ENCODE measurements at regions not wholly inside any gene's neighbourhood (a gene's known extent, or its start where the extent isn't known, plus 50 kb on each side); places are given as distances from the start of the nearest gene placed in this dataset.
"Not testable (repeated sequence)": the region's sequence is repeated elsewhere in the genome, so short reads cannot be mapped to it uniquely, and the experiment has no call there.

GRCh38 chr21:6507632-6508031 is 4013.8 kb upstream of the TPTE start:
- H3K9me3 ChIP-seq (ENCODE audit: control insufficient read depth in 3 of 3, low read length in 3 of 3); H3K4me1 ChIP-seq (ENCODE audit: control insufficient read depth in 3 of 3, insufficient read depth in 3 of 3, low read length in 3 of 3); H3K9ac ChIP-seq (ENCODE audit: low read depth in 1 of 3, low read length in 3 of 3); H3K27me3 ChIP-seq (ENCODE audit: control insufficient read depth in 3 of 3, insufficient read depth in 3 of 3, low read length in 3 of 3); H3K27ac ChIP-seq (ENCODE audit: low read depth, low read length); H3K36me3 ChIP-seq (ENCODE audit: control insufficient read depth in 3 of 3, insufficient read depth in 3 of 3, low read length in 3 of 3); H3K4me3 ChIP-seq (ENCODE audit: low read length in 3 of 3): not testable (repeated sequence)

- H3K4me1 ChIP-seq (ENCODE audit: control insufficient read depth in 3 of 3, insufficient read depth in 3 of 3, low read length in 3 of 3); H3K36me3 ChIP-seq (ENCODE audit: control insufficient read depth in 3 of 3, insufficient read depth in 3 of 3, low read length in 3 of 3); H3K4me3 ChIP-seq (ENCODE audit: low read length in 3 of 3); H3K9ac ChIP-seq (ENCODE audit: low read depth in 1 of 3, low read length in 3 of 3); H3K27ac ChIP-seq (ENCODE audit: low read depth, low read length); H3K9me3 ChIP-seq (ENCODE audit: control insufficient read depth in 3 of 3, low read length in 3 of 3); H3K27me3 ChIP-seq (ENCODE audit: control insufficient read depth in 3 of 3, insufficient read depth in 3 of 3, low read length in 3 of 3): not testable (repeated sequence)
Observed at GRCh38 chr21:6521777-6522176, 3999.6 kb upstream of the TPTE start.

DNA sequence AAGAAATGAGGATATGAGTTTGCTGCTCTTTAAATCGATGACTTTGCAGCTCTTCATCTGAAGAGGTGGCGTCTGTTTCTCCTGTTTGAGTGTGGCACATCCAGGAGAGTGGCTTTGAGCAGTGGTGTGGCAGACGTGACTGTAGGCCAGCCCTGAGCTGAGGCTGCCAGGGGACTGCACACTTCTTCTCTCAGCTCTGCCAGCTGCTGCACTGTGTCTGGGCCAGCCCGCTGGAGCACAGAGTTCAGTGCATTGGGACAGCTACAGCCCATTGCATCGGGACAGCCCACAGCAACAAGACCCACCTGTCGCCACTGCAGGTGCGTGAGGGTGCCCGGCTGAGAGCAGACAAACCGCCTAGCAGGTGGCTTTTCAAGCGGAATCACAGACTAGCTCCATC is 3995.2 kb upstream of the TPTE start:
- H3K9ac ChIP-seq (ENCODE audit: low read depth in 1 of 3, low read length in 3 of 3); H3K4me1 ChIP-seq (ENCODE audit: control insufficient read depth in 3 of 3, insufficient read depth in 3 of 3, low read length in 3 of 3); H3K4me3 ChIP-seq (ENCODE audit: low read length in 3 of 3); H3K27ac ChIP-seq (ENCODE audit: low read depth, low read length); H3K9me3 ChIP-seq (ENCODE audit: control insufficient read depth in 3 of 3, low read length in 3 of 3); H3K36me3 ChIP-seq (ENCODE audit: control insufficient read depth in 3 of 3, insufficient read depth in 3 of 3, low read length in 3 of 3); H3K27me3 ChIP-seq (ENCODE audit: control insufficient read depth in 3 of 3, insufficient read depth in 3 of 3, low read length in 3 of 3): not testable (repeated sequence)

- H3K9me3 ChIP-seq (ENCODE audit: control insufficient read depth in 3 of 3, low read length in 3 of 3); H3K27ac ChIP-seq (ENCODE audit: low read depth, low read length); H3K4me3 ChIP-seq (ENCODE audit: low read length in 3 of 3); H3K27me3 ChIP-seq (ENCODE audit: control insufficient read depth in 3 of 3, insufficient read depth in 3 of 3, low read length in 3 of 3); H3K36me3 ChIP-seq (ENCODE audit: control insufficient read depth in 3 of 3, insufficient read depth in 3 of 3, low read length in 3 of 3); H3K4me1 ChIP-seq (ENCODE audit: control insufficient read depth in 3 of 3, insufficient read depth in 3 of 3, low read length in 3 of 3); H3K9ac ChIP-seq (ENCODE audit: low read depth in 1 of 3, low read length in 3 of 3): not testable (repeated sequence)
Observed at GRCh38 chr21:6530655-6531054, 3990.7 kb upstream of the TPTE start.

DNA sequence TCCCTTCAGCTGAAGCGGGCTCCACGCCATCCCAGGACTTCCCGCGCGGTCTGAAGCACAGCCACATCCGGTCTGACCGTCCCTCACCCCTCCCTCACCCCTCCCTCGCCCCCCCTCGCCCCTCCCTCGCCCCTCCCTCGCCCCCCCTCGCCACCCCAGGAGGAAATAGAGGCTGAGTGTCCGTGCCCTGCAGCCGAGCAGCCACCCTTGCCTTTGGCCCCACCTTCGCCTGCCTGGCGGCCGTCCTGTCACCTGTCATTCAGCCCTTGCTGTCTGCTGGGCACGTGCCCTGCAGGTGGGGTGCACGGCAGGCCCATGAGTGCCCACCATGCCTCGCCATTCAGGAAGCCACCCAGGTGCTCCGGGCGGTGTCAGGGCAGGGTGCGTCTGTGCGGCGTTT is 3988.1 kb upstream of the TPTE start:
- not testable (repeated sequence) for H3K27me3 ChIP-seq (ENCODE audit: control insufficient read depth in 3 of 3, insufficient read depth in 3 of 3, low read length in 3 of 3); H3K9ac ChIP-seq (ENCODE audit: low read depth in 1 of 3, low read length in 3 of 3); H3K4me1 ChIP-seq (ENCODE audit: control insufficient read depth in 3 of 3, insufficient read depth in 3 of 3, low read length in 3 of 3)

DNA sequence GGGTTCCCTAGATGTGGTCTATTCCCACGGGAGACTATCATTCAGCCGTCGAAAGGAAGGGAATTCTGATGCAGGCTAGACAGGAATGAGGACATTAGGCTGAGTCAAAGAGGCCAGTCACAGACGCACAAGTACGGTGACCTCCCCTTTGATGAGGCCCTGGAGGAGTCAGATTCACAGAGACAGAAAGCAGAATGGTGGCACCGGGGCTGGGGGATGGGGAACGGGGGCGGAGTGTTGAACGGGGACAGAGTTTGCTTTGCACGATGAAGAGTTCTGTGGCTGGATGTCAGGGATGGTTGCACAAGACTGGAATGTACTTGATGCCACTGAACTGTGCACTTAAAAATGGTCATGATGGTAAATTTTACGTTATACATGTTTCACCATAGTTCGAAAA is 3983.1 kb upstream of the TPTE start:
- not testable (repeated sequence) for H3K36me3 ChIP-seq (ENCODE audit: control insufficient read depth in 3 of 3, insufficient read depth in 3 of 3, low read length in 3 of 3); H3K9ac ChIP-seq (ENCODE audit: low read depth in 1 of 3, low read length in 3 of 3); H3K4me1 ChIP-seq (ENCODE audit: control insufficient read depth in 3 of 3, insufficient read depth in 3 of 3, low read length in 3 of 3); H3K27ac ChIP-seq (ENCODE audit: low read depth, low read length); H3K27me3 ChIP-seq (ENCODE audit: control insufficient read depth in 3 of 3, insufficient read depth in 3 of 3, low read length in 3 of 3); H3K9me3 ChIP-seq (ENCODE audit: control insufficient read depth in 3 of 3, low read length in 3 of 3); H3K4me3 ChIP-seq (ENCODE audit: low read length in 3 of 3)

More for the DNA sequence above, 3988.1 kb upstream of the TPTE start:
- not testable (repeated sequence) for H3K9me3 ChIP-seq (ENCODE audit: control insufficient read depth in 3 of 3, low read length in 3 of 3); H3K4me3 ChIP-seq (ENCODE audit: low read length in 3 of 3); H3K27ac ChIP-seq (ENCODE audit: low read depth, low read length); H3K36me3 ChIP-seq (ENCODE audit: control insufficient read depth in 3 of 3, insufficient read depth in 3 of 3, low read length in 3 of 3)

DNA sequence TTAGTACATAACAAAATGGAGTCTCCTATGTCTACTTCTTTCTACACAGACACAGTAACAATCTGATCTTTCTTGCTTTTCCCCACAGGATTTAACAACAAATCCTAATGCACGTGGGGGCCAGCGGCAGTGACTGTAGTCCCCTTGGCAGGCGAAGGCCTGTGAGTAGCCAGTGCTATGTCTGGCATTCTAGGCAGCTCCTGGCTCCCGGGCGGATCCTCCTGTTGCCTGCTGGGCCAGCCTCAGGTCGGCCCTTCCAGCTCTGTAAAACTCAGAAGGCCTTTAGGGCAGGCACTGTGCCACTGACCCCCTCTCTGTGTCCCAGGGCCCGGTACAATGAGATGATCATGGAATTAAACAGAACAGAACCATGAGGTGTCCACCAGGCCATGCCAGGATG is 3981.7 kb upstream of the TPTE start:
- not testable (repeated sequence) for H3K9me3 ChIP-seq (ENCODE audit: control insufficient read depth in 3 of 3, low read length in 3 of 3); H3K27me3 ChIP-seq (ENCODE audit: control insufficient read depth in 3 of 3, insufficient read depth in 3 of 3, low read length in 3 of 3); H3K4me3 ChIP-seq (ENCODE audit: low read length in 3 of 3); H3K36me3 ChIP-seq (ENCODE audit: control insufficient read depth in 3 of 3, insufficient read depth in 3 of 3, low read length in 3 of 3); H3K4me1 ChIP-seq (ENCODE audit: control insufficient read depth in 3 of 3, insufficient read depth in 3 of 3, low read length in 3 of 3); H3K27ac ChIP-seq (ENCODE audit: low read depth, low read length); H3K9ac ChIP-seq (ENCODE audit: low read depth in 1 of 3, low read length in 3 of 3)

- H3K27me3 ChIP-seq (ENCODE audit: control insufficient read depth in 3 of 3, insufficient read depth in 3 of 3, low read length in 3 of 3); H3K9ac ChIP-seq (ENCODE audit: low read depth in 1 of 3, low read length in 3 of 3); H3K4me1 ChIP-seq (ENCODE audit: control insufficient read depth in 3 of 3, insufficient read depth in 3 of 3, low read length in 3 of 3); H3K27ac ChIP-seq (ENCODE audit: low read depth, low read length); H3K36me3 ChIP-seq (ENCODE audit: control insufficient read depth in 3 of 3, insufficient read depth in 3 of 3, low read length in 3 of 3); H3K9me3 ChIP-seq (ENCODE audit: control insufficient read depth in 3 of 3, low read length in 3 of 3); H3K4me3 ChIP-seq (ENCODE audit: low read length in 3 of 3): not testable (repeated sequence)
Observed at GRCh38 chr21:6541036-6541435, 3980.3 kb upstream of the TPTE start.

- not testable (repeated sequence) for H3K27me3 ChIP-seq (ENCODE audit: control insufficient read depth in 3 of 3, insufficient read depth in 3 of 3, low read length in 3 of 3); H3K4me3 ChIP-seq (ENCODE audit: low read length in 3 of 3); H3K36me3 ChIP-seq (ENCODE audit: control insufficient read depth in 3 of 3, insufficient read depth in 3 of 3, low read length in 3 of 3); H3K9me3 ChIP-seq (ENCODE audit: control insufficient read depth in 3 of 3, low read length in 3 of 3); H3K27ac ChIP-seq (ENCODE audit: low read depth, low read length); H3K9ac ChIP-seq (ENCODE audit: low read depth in 1 of 3, low read length in 3 of 3); H3K4me1 ChIP-seq (ENCODE audit: control insufficient read depth in 3 of 3, insufficient read depth in 3 of 3, low read length in 3 of 3)
Observed at GRCh38 chr21:6545288-6545687, 3976.1 kb upstream of the TPTE start.

- H3K9me3 ChIP-seq (ENCODE audit: control insufficient read depth in 3 of 3, low read length in 3 of 3); H3K4me3 ChIP-seq (ENCODE audit: low read length in 3 of 3); H3K27ac ChIP-seq (ENCODE audit: low read depth, low read length); H3K9ac ChIP-seq (ENCODE audit: low read depth in 1 of 3, low read length in 3 of 3); H3K27me3 ChIP-seq (ENCODE audit: control insufficient read depth in 3 of 3, insufficient read depth in 3 of 3, low read length in 3 of 3); H3K4me1 ChIP-seq (ENCODE audit: control insufficient read depth in 3 of 3, insufficient read depth in 3 of 3, low read length in 3 of 3); H3K36me3 ChIP-seq (ENCODE audit: control insufficient read depth in 3 of 3, insufficient read depth in 3 of 3, low read length in 3 of 3): not testable (repeated sequence)
Observed at GRCh38 chr21:6551045-6551444, 3970.3 kb upstream of the TPTE start.

GRCh38 chr21:6553505-6554376 is 3967.6 kb upstream of the TPTE start:
- H3K9me3 ChIP-seq (ENCODE audit: control insufficient read depth in 3 of 3, low read length in 3 of 3); H3K27ac ChIP-seq (ENCODE audit: low read depth, low read length); H3K27me3 ChIP-seq (ENCODE audit: control insufficient read depth in 3 of 3, insufficient read depth in 3 of 3, low read length in 3 of 3); H3K4me1 ChIP-seq (ENCODE audit: control insufficient read depth in 3 of 3, insufficient read depth in 3 of 3, low read length in 3 of 3); H3K4me3 ChIP-seq (ENCODE audit: low read length in 3 of 3); H3K9ac ChIP-seq (ENCODE audit: low read depth in 1 of 3, low read length in 3 of 3); H3K36me3 ChIP-seq (ENCODE audit: control insufficient read depth in 3 of 3, insufficient read depth in 3 of 3, low read length in 3 of 3): not testable (repeated sequence)
